COLO668 (cell line): ENCODE measurements at regions not wholly inside any gene's neighbourhood (a gene's known extent, or its start where the extent isn't known, plus 50 kb on each side); places are given as distances from the start of the nearest gene placed in this dataset.
"Not testable (repeated sequence)": the region's sequence is repeated elsewhere in the genome, so short reads cannot be mapped to it uniquely, and the experiment has no call there.

Source experiments
- DNase-seq: peaks from one replicate; lab custom pipeline; 2025; ENCODE audit not compliant: unreplicated experiment; lab: John Stamatoyannopoulos, UW

- DNase-seq: no peak
Measured at GRCh38 chr6:85866370-85866730, 223.7 kb upstream of the SYNCRIP start.

GRCh38 chr6:85865420-85866369, 223.0 kb upstream of the SYNCRIP start:
- DNase-seq: peak; percentile 2

- no peak for DNase-seq
Measured at GRCh38 chr6:85864453-85865401, 222.0 kb upstream of the SYNCRIP start.

- DNase-seq: no peak
Measured at GRCh38 chr6:85856235-85856634, 213.5 kb upstream of the SYNCRIP start.

GRCh38 chr6:85838351-85839119, 195.8 kb upstream of the SYNCRIP start:
- not testable (repeated sequence) for DNase-seq

GRCh38 chr6:85828973-85829372, 186.3 kb upstream of the SYNCRIP start:
- no peak for DNase-seq

GRCh38 chr6:85826997-85827396, 184.3 kb upstream of the SYNCRIP start:
- no peak for DNase-seq

GRCh38 chr6:85824329-85824728, 181.6 kb upstream of the SYNCRIP start:
- DNase-seq: no peak

- DNase-seq: no peak
Measured at GRCh38 chr6:85810558-85810957, 167.9 kb upstream of the SYNCRIP start.

- no peak for DNase-seq
Measured at GRCh38 chr6:85803721-85804120, 161.0 kb upstream of the SYNCRIP start.

- no peak for DNase-seq
Measured at GRCh38 chr6:85802162-85802561, 159.5 kb upstream of the SYNCRIP start.

GRCh38 chr6:85798931-85799652, 156.4 kb upstream of the SYNCRIP start:
- no peak for DNase-seq

GRCh38 chr6:85797993-85798392, 155.3 kb upstream of the SYNCRIP start:
- no peak for DNase-seq

GRCh38 chr6:85795945-85796344, 153.3 kb upstream of the SYNCRIP start:
- DNase-seq: no peak

GRCh38 chr6:85792254-85792653, 149.6 kb upstream of the SYNCRIP start:
- DNase-seq: no peak

- DNase-seq: no peak
Measured at GRCh38 chr6:85775883-85776282, 133.2 kb upstream of the SYNCRIP start.

GRCh38 chr6:85772641-85773040, 130.0 kb upstream of the SYNCRIP start:
- DNase-seq: no peak

GRCh38 chr6:85771925-85772430, 129.3 kb upstream of the SYNCRIP start:
- no peak for DNase-seq

- no peak for DNase-seq
Measured at GRCh38 chr6:85771455-85771854, 128.8 kb upstream of the SYNCRIP start.

GRCh38 chr6:85764844-85765243, 122.2 kb upstream of the SYNCRIP start:
- DNase-seq: no peak
